ENCODE measurements at regions not wholly inside any gene's neighbourhood (a gene's known extent, or its start where the extent isn't known, plus 50 kb on each side); places are given as distances from the start of the nearest gene placed in this dataset.

DNA sequence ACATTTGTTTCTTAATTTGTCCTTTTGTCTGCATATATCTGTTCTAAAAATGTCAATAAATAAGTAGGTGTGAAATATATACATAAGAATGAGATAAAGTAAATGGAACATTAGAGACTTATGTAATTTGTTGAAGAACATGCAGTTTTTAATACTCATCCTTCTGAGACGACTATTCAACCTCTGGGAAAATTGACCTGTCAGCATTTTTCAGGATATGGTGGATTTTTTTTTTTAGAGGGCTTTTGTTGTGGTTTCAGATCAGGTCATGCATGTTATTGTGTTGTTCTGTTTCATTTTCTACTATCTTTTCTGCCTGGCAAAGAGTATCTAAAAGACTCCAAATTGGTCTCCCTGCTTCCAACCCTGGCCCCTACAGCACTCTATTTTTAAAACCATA, 97.3 kb downstream of the PCDH7 start:
- TF ChIP-seq POLR2A (IDR thresholded peaks at IDR 0.05) (no peak), POLR2AphosphoS5 (IDR thresholded peaks at IDR 0.05) (no peak)
- TF ChIP-seq, protein P1, sequence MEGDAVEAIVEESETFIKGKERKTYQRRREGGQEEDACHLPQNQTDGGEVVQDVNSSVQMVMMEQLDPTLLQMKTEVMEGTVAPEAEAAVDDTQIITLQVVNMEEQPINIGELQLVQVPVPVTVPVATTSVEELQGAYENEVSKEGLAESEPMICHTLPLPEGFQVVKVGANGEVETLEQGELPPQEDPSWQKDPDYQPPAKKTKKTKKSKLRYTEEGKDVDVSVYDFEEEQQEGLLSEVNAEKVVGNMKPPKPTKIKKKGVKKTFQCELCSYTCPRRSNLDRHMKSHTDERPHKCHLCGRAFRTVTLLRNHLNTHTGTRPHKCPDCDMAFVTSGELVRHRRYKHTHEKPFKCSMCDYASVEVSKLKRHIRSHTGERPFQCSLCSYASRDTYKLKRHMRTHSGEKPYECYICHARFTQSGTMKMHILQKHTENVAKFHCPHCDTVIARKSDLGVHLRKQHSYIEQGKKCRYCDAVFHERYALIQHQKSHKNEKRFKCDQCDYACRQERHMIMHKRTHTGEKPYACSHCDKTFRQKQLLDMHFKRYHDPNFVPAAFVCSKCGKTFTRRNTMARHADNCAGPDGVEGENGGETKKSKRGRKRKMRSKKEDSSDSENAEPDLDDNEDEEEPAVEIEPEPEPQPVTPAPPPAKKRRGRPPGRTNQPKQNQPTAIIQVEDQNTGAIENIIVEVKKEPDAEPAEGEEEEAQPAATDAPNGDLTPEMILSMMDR (IDR thresholded peaks at IDR 0.05): no peak

DNA sequence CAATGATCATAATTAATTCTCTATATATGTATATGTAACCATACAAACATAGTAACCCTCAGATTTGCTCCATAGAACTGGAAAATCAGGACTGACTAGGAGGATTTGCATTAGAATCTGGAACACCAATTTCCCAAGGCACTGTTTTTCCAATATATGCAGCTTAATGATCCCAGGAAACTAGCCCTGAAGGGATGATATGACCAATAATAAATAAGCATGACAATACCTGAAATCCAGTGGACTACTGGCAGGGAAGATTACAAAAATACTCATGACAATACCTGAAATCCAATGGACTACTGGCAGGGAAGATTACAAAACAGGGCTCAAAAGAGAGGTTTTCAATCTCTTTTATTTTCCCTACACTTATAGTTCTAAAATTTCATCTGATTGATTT, 98.4 kb downstream of the PCDH7 start:
- intact Hi-C loops (cut with DNase I): no loop called here
- no peak overlapping the region for H3K4me3 ChIP-seq
- no peaks in the 10 kb centered on the region for H3K4me1 ChIP-seq (replicated peaks)
- DNase-seq (ENCODE audit: low spot score): no peak
- no peak for TF ChIP-seq POLR2A (IDR thresholded peaks at IDR 0.05)
- TF ChIP-seq POLR2AphosphoS5 (IDR thresholded peaks at IDR 0.05): no peak
- TF ChIP-seq, protein P1 (IDR thresholded peaks at IDR 0.05): no peak
- H3K36me3 ChIP-seq: no peaks in the 10 kb centered on the region
- H3K27ac ChIP-seq: no peak overlapping the region
- no peaks in the 10 kb centered on the region for H3K27me3 ChIP-seq (replicated peaks; ENCODE audit: insufficient read depth)
- no peaks in the 10 kb centered on the region for H3K9me3 ChIP-seq

More for the DNA sequence above, 97.3 kb downstream of the PCDH7 start:
- Histone ChIP-seq H3K4me1 (replicated peaks) (no peaks in the 10 kb centered on the region), H3K9me3 (no peaks in the 10 kb centered on the region), H3K27me3 (replicated peaks; ENCODE audit: insufficient read depth) (no peaks in the 10 kb centered on the region), H3K4me3 (no peak overlapping the region), H3K27ac (no peak overlapping the region), H3K36me3 (no peaks in the 10 kb centered on the region)
- WGBS: 60% methylated on average over 1 of the region's 1 CpG
- no peak for DNase-seq (ENCODE audit: low spot score)
- intact Hi-C loops (cut with DNase I): no loop called here

DNA sequence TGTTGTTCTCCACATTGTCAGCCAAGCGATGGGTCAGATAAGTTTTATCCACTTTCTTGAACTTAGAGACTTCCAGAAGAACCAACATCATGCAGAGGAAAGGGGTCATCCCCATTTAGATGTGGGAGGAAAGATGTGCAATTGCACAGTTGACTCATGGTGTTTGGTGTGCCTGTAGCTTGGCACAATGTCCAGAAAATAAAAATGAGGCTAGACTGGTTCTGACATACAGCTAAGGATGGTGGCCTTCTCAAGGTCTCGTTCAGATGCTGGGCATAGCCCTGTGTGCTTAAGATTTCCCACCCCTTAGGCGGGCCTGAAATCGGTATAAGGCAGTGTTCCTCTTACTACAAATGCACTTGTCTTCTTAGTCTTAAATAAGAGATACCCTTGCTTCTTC, 101.1 kb downstream of the PCDH7 start:
- DNase-seq (ENCODE audit: low spot score): no peak
- no peaks in the 10 kb centered on the region for H3K27me3 ChIP-seq (replicated peaks; ENCODE audit: insufficient read depth)
- no peaks in the 10 kb centered on the region for H3K4me1 ChIP-seq (replicated peaks)
- no peaks in the 10 kb centered on the region for H3K9me3 ChIP-seq
- WGBS: 87% methylated on average over 4 of the region's 4 CpGs
- no peaks in the 10 kb centered on the region for H3K36me3 ChIP-seq
- TF ChIP-seq POLR2AphosphoS5 (IDR thresholded peaks at IDR 0.05) (no peak), POLR2A (IDR thresholded peaks at IDR 0.05) (no peak)
- TF ChIP-seq, protein P1 (IDR thresholded peaks at IDR 0.05): no peak
- H3K4me3 ChIP-seq: no peak overlapping the region
- H3K27ac ChIP-seq: no peak overlapping the region
- intact Hi-C loops (cut with DNase I): no loop called here

DNA sequence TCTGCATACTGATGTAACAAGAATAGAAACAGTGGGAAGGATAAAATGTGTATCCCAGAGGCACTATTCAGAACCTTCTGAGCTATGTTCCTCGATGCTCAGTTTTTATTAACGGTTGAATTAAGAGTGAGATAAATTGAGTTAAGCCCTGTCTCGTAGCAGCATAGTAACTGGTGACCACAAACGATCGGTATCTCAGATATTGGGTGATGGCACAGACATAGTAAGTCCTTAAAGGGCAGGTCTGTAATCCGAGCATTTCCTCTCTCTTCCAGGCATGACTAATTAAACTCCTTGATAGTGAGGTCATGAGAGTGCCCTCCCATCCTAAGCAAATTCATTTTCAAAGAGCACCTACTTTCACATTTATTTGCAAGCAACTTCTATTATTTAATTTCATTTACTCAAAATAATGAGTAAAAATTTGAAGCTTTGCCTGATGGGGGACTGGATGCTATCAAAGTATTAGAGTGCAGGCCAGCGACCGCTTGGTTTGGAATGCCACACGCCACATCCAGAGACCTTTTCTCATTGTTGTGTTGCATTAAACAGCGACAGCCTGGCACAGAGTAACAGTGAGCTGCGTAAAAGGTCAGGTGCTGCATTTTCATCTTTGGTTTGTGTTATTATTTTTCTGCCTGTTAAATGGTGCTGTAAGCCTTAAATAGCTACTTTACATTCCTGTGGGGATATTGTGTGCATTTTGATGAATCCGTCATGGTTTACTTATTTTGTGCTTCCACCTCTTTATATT, 101.9 kb downstream of the PCDH7 start:
- no peak overlapping the region for H3K4me3 ChIP-seq
- TF ChIP-seq, protein P1 (IDR thresholded peaks at IDR 0.05): no peak
- TF ChIP-seq POLR2A (IDR thresholded peaks at IDR 0.05): no peak
- no peak for TF ChIP-seq POLR2AphosphoS5 (IDR thresholded peaks at IDR 0.05)
- no peaks in the 10 kb centered on the region for H3K4me1 ChIP-seq (replicated peaks)
- no peak for DNase-seq (ENCODE audit: low spot score)
- H3K27me3 ChIP-seq (replicated peaks; ENCODE audit: insufficient read depth): no peaks in the 10 kb centered on the region
- intact Hi-C loops (cut with DNase I): no loop called here
- H3K9me3 ChIP-seq: no peaks in the 10 kb centered on the region
- WGBS: 77% methylated on average over 12 of the region's 12 CpGs
- no peak overlapping the region for H3K27ac ChIP-seq
- H3K36me3 ChIP-seq: no peaks in the 10 kb centered on the region

DNA sequence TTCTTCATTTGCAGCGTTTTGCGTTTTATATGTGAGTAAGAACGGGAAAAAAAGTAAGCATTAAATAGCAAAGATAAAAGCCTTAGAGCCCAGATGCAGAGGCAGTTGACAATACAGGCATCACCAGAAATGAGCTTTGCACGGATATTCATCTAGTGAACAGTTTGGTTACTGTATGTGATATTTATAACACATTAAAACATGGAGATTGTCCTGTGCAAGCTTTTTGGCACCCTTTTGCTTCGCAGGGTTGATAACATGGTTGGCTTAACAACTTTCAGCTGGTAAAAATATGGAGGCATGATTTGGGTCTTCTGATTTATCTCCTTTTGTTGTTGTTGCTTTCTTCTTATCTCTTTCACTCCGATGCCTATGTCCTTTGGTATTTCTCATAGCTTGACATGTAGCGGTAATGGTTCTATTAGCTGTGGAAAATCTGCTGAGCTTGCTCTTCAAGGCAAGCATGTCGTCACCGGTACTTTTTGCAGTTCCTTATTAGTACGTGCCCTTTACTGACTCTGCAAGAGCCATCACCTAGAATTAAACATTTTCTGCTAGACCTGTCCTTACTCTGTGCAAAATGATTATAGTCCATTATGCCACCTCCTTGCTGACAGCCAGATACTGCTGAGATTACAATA, 102.9 kb downstream of the PCDH7 start:
- H3K27ac ChIP-seq: no peak overlapping the region
- no peak overlapping the region for H3K4me3 ChIP-seq
- intact Hi-C loops (cut with DNase I): no loop called here
- H3K27me3 ChIP-seq (replicated peaks; ENCODE audit: insufficient read depth): no peaks in the 10 kb centered on the region
- no peaks in the 10 kb centered on the region for H3K36me3 ChIP-seq
- DNase-seq (ENCODE audit: low spot score): no peak
- 94% methylated on average over 10 of the region's 10 CpGs for WGBS
- H3K9me3 ChIP-seq: no peaks in the 10 kb centered on the region
- TF ChIP-seq, protein P1 (IDR thresholded peaks at IDR 0.05): no peak
- no peak for TF ChIP-seq POLR2A (IDR thresholded peaks at IDR 0.05)
- no peak for TF ChIP-seq POLR2AphosphoS5 (IDR thresholded peaks at IDR 0.05)
- no peaks in the 10 kb centered on the region for H3K4me1 ChIP-seq (replicated peaks)
